IMR-90 (cell line): ENCODE measurements at regions not wholly inside any gene's neighbourhood (a gene's known extent, or its start where the extent isn't known, plus 50 kb on each side); places are given as distances from the start of the nearest gene placed in this dataset.

ENCODE experiments used
- ATAC-seq: fragments of 200-7000 bp; cut with Tn5 transposase; 2 replicates; pipeline ENCODE4 v1.9.1; 2020; ENCODE audit warnings: low read depth, mild to moderate bottlenecking, moderate library complexity
- BruUV-seq: library from RNA; stranded (reverse); fragments of 400-500 nt; replicated peaks from 2 replicates; lab custom pipeline; 2021; lab: Mats Ljungman, UMichigan
- CTCF ChIA-PET: fragments of 300-600 bp; formaldehyde crosslinking; extraction: SDS; loops from one replicate; lab custom pipeline; 2021; ENCODE audit warnings: antibody characterized with exemption; lab: Yijun Ruan, JAX
- POLR2A ChIA-PET: fragments of 300-600 bp; sonication (Branson Sonifier 250); formaldehyde crosslinking; loops from one replicate; lab custom pipeline; 2022; ENCODE audit warnings: antibody characterized with exemption; ENCODE audit not compliant: unreplicated experiment; lab: Charles Lee
- DNase-seq: peaks from one replicate; pipeline ENCODE4 v3.0.0; 2013
- H2AFZ ChIP-seq: replicated peaks from 2 replicates; pipeline ENCODE3; 2013; ENCODE audit warnings: low read length, mild to moderate bottlenecking; ENCODE audit not compliant: poor library complexity
- H2AK5ac ChIP-seq: 2 replicates; pipeline ENCODE4 v1.6.1; 2013; ENCODE audit warnings: low read depth, low read length, inconsistent platforms
- H2AK9ac ChIP-seq: replicated peaks from 2 replicates; pipeline ENCODE3; 2013; ENCODE audit warnings: mild to moderate bottlenecking, low read depth, low read length, moderate library complexity; ENCODE audit not compliant: poor library complexity
- H2BK120ac ChIP-seq: 2 replicates; pipeline ENCODE4 v1.6.1; 2013; ENCODE audit warnings: low read depth, low read length, inconsistent platforms
- H2BK15ac ChIP-seq: 3 replicates; pipeline ENCODE4 v1.6.1; 2013; ENCODE audit warnings: low read depth, low read length, inconsistent platforms
- H2BK20ac ChIP-seq: 2 replicates; pipeline ENCODE4 v1.6.1; 2013; ENCODE audit warnings: low read depth, mild to moderate bottlenecking, inconsistent platforms, low read length, moderate library complexity
- H2BK5ac ChIP-seq: 2 replicates; pipeline ENCODE4 v1.6.1; 2013; ENCODE audit warnings: mild to moderate bottlenecking, low read depth, low read length, inconsistent platforms; ENCODE audit not compliant: poor library complexity, severe bottlenecking
- H3K14ac ChIP-seq: replicated peaks from 2 replicates; pipeline ENCODE4 v1.6.1; 2013; ENCODE audit warnings: low read depth, low read length, inconsistent platforms
- H3K18ac ChIP-seq: 2 replicates; pipeline ENCODE4 v1.6.1; 2013; ENCODE audit warnings: low read depth, low read length, control low read depth
- H3K23ac ChIP-seq: 2 replicates; pipeline ENCODE4 v1.6.1; 2013; ENCODE audit warnings: low read depth, low read length, inconsistent platforms
- H3K27ac ChIP-seq: 2 replicates; pipeline ENCODE4 v1.5.1; 2013; ENCODE audit warnings: mild to moderate bottlenecking, control low read depth, low read length; ENCODE audit not compliant: insufficient read depth
- H3K27me3 ChIP-seq: 2 replicates; pipeline ENCODE4 v1.6.1; 2013; ENCODE audit warnings: low read length; ENCODE audit not compliant: control insufficient read depth, insufficient read depth
- H3K36me3 ChIP-seq: 2 replicates; pipeline ENCODE4 v1.6.1; 2013; ENCODE audit warnings: low read length, mixed read lengths; ENCODE audit not compliant: control insufficient read depth, insufficient read depth
- H3K4ac ChIP-seq: 2 replicates; pipeline ENCODE4 v1.6.1; 2013; ENCODE audit warnings: low read depth, low read length, inconsistent platforms
- H3K4me1 ChIP-seq: 2 replicates; pipeline ENCODE4 v1.6.1; 2013; ENCODE audit warnings: low read length, mixed read lengths; ENCODE audit not compliant: control insufficient read depth, insufficient read depth
- H3K4me2 ChIP-seq: 2 replicates; pipeline ENCODE4 v1.6.1; 2013; ENCODE audit warnings: low read depth, mild to moderate bottlenecking, control low read depth, low read length, moderate library complexity
- H3K4me3 ChIP-seq: 2 replicates; pipeline ENCODE4 v1.5.1; 2013; ENCODE audit warnings: low read depth, mild to moderate bottlenecking, control low read depth, low read length, moderate library complexity; ENCODE audit not compliant: insufficient read depth
- H3K56ac ChIP-seq: 2 replicates; pipeline ENCODE4 v1.6.1; 2013; ENCODE audit warnings: low read length, inconsistent platforms; ENCODE audit not compliant: insufficient read depth; ENCODE audit errors: extremely low read depth
- H3K79me1 ChIP-seq, 2 experiments: 2 replicates each; pipeline ENCODE4 v1.6.1; 2013; ENCODE audit warnings: low read length in 2 of 2, inconsistent platforms in 1 of 2, low read depth in 1 of 2
- H3K9ac ChIP-seq: 2 replicates; pipeline ENCODE4 v1.6.1; 2013; ENCODE audit warnings: low read depth, low read length, control low read depth
- H3K9me1 ChIP-seq: 2 replicates; pipeline ENCODE4 v1.6.1; 2013; ENCODE audit warnings: low read length, inconsistent platforms; ENCODE audit not compliant: insufficient read depth
- H3K9me3 ChIP-seq: 2 replicates; pipeline ENCODE4 v1.6.1; 2013; ENCODE audit warnings: low read length; ENCODE audit not compliant: control insufficient read depth, insufficient read depth
- H4K20me1 ChIP-seq: 2 replicates; pipeline ENCODE4 v1.6.1; 2013; ENCODE audit warnings: low read length, inconsistent platforms; ENCODE audit not compliant: insufficient read depth
- H4K5ac ChIP-seq: 2 replicates; pipeline ENCODE4 v1.6.1; 2013; ENCODE audit warnings: mild to moderate bottlenecking, low read depth, low read length, control low read depth
- H4K8ac ChIP-seq, 2 experiments: 2 replicates each; pipeline ENCODE4 v1.6.1; 2013; ENCODE audit warnings: low read depth in 2 of 2, low read length in 2 of 2, control low read depth in 1 of 2, inconsistent platforms in 1 of 2
- H4K91ac ChIP-seq: 2 replicates; pipeline ENCODE4 v1.6.1; 2013; ENCODE audit warnings: low read depth, low read length, inconsistent platforms; ENCODE audit not compliant: insufficient read depth
- CEBPB ChIP-seq: IDR thresholded peaks from 2 replicates; pipeline ENCODE4 v1.6.1; 2012; ENCODE audit warnings: low read depth, low read length, improper control_type of control experiment
- WGBS, 2 experiments: methylation state at CpG; one replicate each; pipeline versions ENCODE4 v1.1.5 to v1.1.7; 2013; ENCODE audit warnings: missing lambda C conversion rate in 2 of 2; ENCODE audit not compliant: insufficient read length in 1 of 2; ENCODE audit errors: extremely low coverage in 2 of 2; 5-methylcytosine and 5-hydroxymethylcytosine counted together
- dilution Hi-C: fragments of 300-500 bp; cut with HindIII; formaldehyde crosslinking; loops from one replicate; pipeline ENCODE4 v1.14.3; 2018; ENCODE audit warnings: low sequenced_read_pairs; ENCODE audit not compliant: unreplicated experiment
- in situ Hi-C: fragments of 300-500 bp; cut with MboI; formaldehyde crosslinking; loops from 3 replicates; pipeline ENCODE4 v1.14.3; 2019; ENCODE audit warnings: low sequenced_read_pairs, inconsistent platforms, mixed read lengths
- intact Hi-C: fragments of 100-400 bp; cut with micrococcal nuclease; formaldehyde crosslinking; loops from 2 replicates; pipeline ENCODE4 v1.10.0; 2022
- TF ChIP-seq, protein P1 (sequence below): fragments of 150-350 bp; IDR thresholded peaks from 2 replicates; pipeline ENCODE4 v1.6.1; 2016; ENCODE audit warnings: low read depth, mild to moderate bottlenecking, low read length, moderate library complexity, borderline replicate concordance

- no peaks in the 10 kb centered on the region for H3K36me3 ChIP-seq
- peak overlapping the region; percentile 64; the same call in 1 of the 2 replicates for H3K14ac ChIP-seq
- H3K79me1 ChIP-seq = no peaks in the 10 kb centered on the region
- DNase-seq (peak; percentile 71), ATAC-seq (peak; percentile 9)
- TF ChIP-seq, protein P1, sequence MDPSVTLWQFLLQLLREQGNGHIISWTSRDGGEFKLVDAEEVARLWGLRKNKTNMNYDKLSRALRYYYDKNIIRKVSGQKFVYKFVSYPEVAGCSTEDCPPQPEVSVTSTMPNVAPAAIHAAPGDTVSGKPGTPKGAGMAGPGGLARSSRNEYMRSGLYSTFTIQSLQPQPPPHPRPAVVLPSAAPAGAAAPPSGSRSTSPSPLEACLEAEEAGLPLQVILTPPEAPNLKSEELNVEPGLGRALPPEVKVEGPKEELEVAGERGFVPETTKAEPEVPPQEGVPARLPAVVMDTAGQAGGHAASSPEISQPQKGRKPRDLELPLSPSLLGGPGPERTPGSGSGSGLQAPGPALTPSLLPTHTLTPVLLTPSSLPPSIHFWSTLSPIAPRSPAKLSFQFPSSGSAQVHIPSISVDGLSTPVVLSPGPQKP = no peak
- TF ChIP-seq CEBPB = peak; percentile 88
- H3K4me2 ChIP-seq = peak overlapping the region; percentile 81
- H4K8ac ChIP-seq = peak overlapping the region; percentile 35 to 68; a peak in 1 of 4 replicates
- H3K56ac ChIP-seq = peak overlapping the region; percentile 65; the same call in 1 of the 2 replicates
- H2AFZ ChIP-seq = no peak overlapping the region
- H3K9me3 ChIP-seq = no peaks in the 10 kb centered on the region
- H2BK120ac ChIP-seq = peak overlapping the region; percentile 28; the same call in 1 of the 2 replicates
- peak overlapping the region; percentile 96; the same call in 1 of the 2 replicates for H3K27ac ChIP-seq
- H4K5ac ChIP-seq = no peak overlapping the region; the same call in 1 of the 2 replicates
- H3K4ac ChIP-seq = peak overlapping the region; percentile 83; the same call in 1 of the 2 replicates
- no peaks in the 10 kb centered on the region for H3K27me3 ChIP-seq
- no peak overlapping the region; the same call in 1 of the 2 replicates for H4K91ac ChIP-seq
- no TSS peak for BruUV-seq
- intact Hi-C loops = no loop called here
- H2BK5ac ChIP-seq = peak overlapping the region; percentile 94
- peaks cover 10% of the 10 kb centered on the region for H3K9me1 ChIP-seq
- no peaks in the 10 kb centered on the region for H4K20me1 ChIP-seq
- H3K23ac ChIP-seq = peak overlapping the region; percentile 44; the same call in 1 of the 2 replicates
- no peak overlapping the region for H2BK15ac ChIP-seq
- H2BK20ac ChIP-seq = peak overlapping the region; percentile 76; the same call in 1 of the 2 replicates
- 0% methylated on average over 1 of the region's 5 CpGs; no CpG with 5 or more reads in 1 of the 2 experiments for WGBS, 2 experiments
- CTCF ChIA-PET = interaction anchor here (1.0 kb wide), 1 partner anchor 106 kb away, joined by 5 read pairs; the partner anchor contains the start of gene HSPA2
- peak overlapping the region; percentile 93; the same call in 1 of the 2 replicates for H3K18ac ChIP-seq
- dilution Hi-C loops = no loop called here
- H2AK5ac ChIP-seq = no peak overlapping the region; the same call in 1 of the 2 replicates
- no peak overlapping the region for H3K4me3 ChIP-seq
- no peak overlapping the region for H3K9ac ChIP-seq
- in situ Hi-C loops = loop anchor here (10.0 kb wide), 1 partner anchor 301 kb away; no protein-coding TSS in a partner anchor
- POLR2A ChIA-PET = interaction anchor here (0.6 kb wide), 1 partner anchor 132 kb away, joined by 3 read pairs; no protein-coding TSS in a partner anchor
- H2AK9ac ChIP-seq = no peak overlapping the region
- peaks cover 15% of the 10 kb centered on the region for H3K4me1 ChIP-seq
Measured at GRCh38 chr14:64646103-64646502, 58.1 kb upstream of the PLEKHG3 start.
